ENCODE measurements at regions not wholly inside any gene's neighbourhood (a gene's known extent, or its start where the extent isn't known, plus 50 kb on each side); places are given as distances from the start of the nearest gene placed in this dataset.

GRCh38 chr4:75344915-75345314 lies 169.3 kb downstream of the RCHY1 start:
- TF ChIP-seq POLR2A (IDR thresholded peaks at IDR 0.05), result no peak
- TF ChIP-seq CTCF (IDR thresholded peaks at IDR 0.05), result no peak
- no peak for DNase-seq
- no peaks in the 10 kb centered on the region for H3K27me3 ChIP-seq
- H3K9me3 ChIP-seq, result no peaks in the 10 kb centered on the region
- no peak overlapping the region for H3K4me3 ChIP-seq (replicated peaks in 1 of 3)
- intact Hi-C loops (cut with DNase I), result no loop called here
- H3K36me3 ChIP-seq, result no peaks in the 10 kb centered on the region
- WGBS, 2 donors, result 68 to 76% methylated on average over 5 of the region's 5 CpGs
- H3K27ac ChIP-seq, result no peak overlapping the region
- H3K4me1 ChIP-seq, result no peaks in the 10 kb centered on the region

GRCh38 chr4:75343333-75343732 lies 170.9 kb downstream of the RCHY1 start:
- H3K4me3 ChIP-seq (replicated peaks in 1 of 3), result no peak overlapping the region
- no peak overlapping the region for H3K27ac ChIP-seq
- DNase-seq, result no peak
- H3K9me3 ChIP-seq, result no peaks in the 10 kb centered on the region
- no peaks in the 10 kb centered on the region for H3K4me1 ChIP-seq
- WGBS, 2 donors, result 79 to 83% methylated on average over 2 of the region's 2 CpGs
- intact Hi-C loops (cut with DNase I), result no loop called here
- no peak for TF ChIP-seq POLR2A (IDR thresholded peaks at IDR 0.05)
- TF ChIP-seq CTCF (IDR thresholded peaks at IDR 0.05), result no peak
- H3K36me3 ChIP-seq, result no peaks in the 10 kb centered on the region
- H3K27me3 ChIP-seq, result no peaks in the 10 kb centered on the region

- DNase-seq, result no peak
These were observed 173.6 kb downstream of the RCHY1 start for GRCh38 chr4:75340561-75340960.

GRCh38 chr4:75338352-75338880 lies 175.8 kb downstream of the RCHY1 start:
- intact Hi-C loops (cut with DNase I), result no loop called here
- Histone ChIP-seq H3K27me3 (no peaks in the 10 kb centered on the region), H3K4me1 (no peaks in the 10 kb centered on the region), H3K36me3 (no peaks in the 10 kb centered on the region), H3K27ac (no peak overlapping the region), H3K4me3 (replicated peaks in 1 of 3) (no peak overlapping the region), H3K9me3 (no peaks in the 10 kb centered on the region)
- no peak for DNase-seq
- TF ChIP-seq POLR2A (IDR thresholded peaks at IDR 0.05) (no peak), CTCF (IDR thresholded peaks at IDR 0.05) (no peak)
- 67 to 83% methylated on average over 1 of the region's 1 CpG for WGBS, 2 donors

More at GRCh38 chr4:75340561-75340960, 173.6 kb downstream of the RCHY1 start:
- H3K36me3 ChIP-seq, result no peaks in the 10 kb centered on the region
- TF ChIP-seq POLR2A (IDR thresholded peaks at IDR 0.05), result no peak
- no peak for TF ChIP-seq CTCF (IDR thresholded peaks at IDR 0.05)
- no peak overlapping the region for H3K27ac ChIP-seq
- no peak overlapping the region for H3K4me3 ChIP-seq (replicated peaks in 1 of 3)
- H3K4me1 ChIP-seq, result no peaks in the 10 kb centered on the region
- intact Hi-C loops (cut with DNase I), result no loop called here
- no peaks in the 10 kb centered on the region for H3K27me3 ChIP-seq
- no peaks in the 10 kb centered on the region for H3K9me3 ChIP-seq

GRCh38 chr4:75327804-75328512 lies 186.2 kb downstream of the RCHY1 start:
- H3K9me3 ChIP-seq, result no peaks in the 10 kb centered on the region
- no peaks in the 10 kb centered on the region for H3K4me1 ChIP-seq
- intact Hi-C loops (cut with DNase I), result no loop called here
- peak overlapping the region in 1 of 3 donors; percentile 38 for H3K27ac ChIP-seq
- 71 to 74% methylated on average over 4 of the region's 4 CpGs for WGBS, 2 donors
- DNase-seq, result peak in 1 of 2 donors; percentile 3
- no peak overlapping the region for H3K4me3 ChIP-seq (replicated peaks in 1 of 3)
- TF ChIP-seq CTCF (IDR thresholded peaks at IDR 0.05), result no peak
- no peak for TF ChIP-seq POLR2A (IDR thresholded peaks at IDR 0.05)
- no peaks in the 10 kb centered on the region for H3K36me3 ChIP-seq
- no peaks in the 10 kb centered on the region for H3K27me3 ChIP-seq
